Inflammatory macrophage (primary cell): ENCODE measurements at regions not wholly inside any gene's neighbourhood (a gene's known extent, or its start where the extent isn't known, plus 50 kb on each side); places are given as distances from the start of the nearest gene placed in this dataset.

Experiments
- DNase-seq, 2 donors: peaks; one replicate each; pipeline ENCODE4 v3.0.0-alpha.2; 2020 to 2022

GRCh38 chr2:181152226-181152625 lies 171.8 kb downstream of the UBE2E3 start:
- no peak for DNase-seq

DNA sequence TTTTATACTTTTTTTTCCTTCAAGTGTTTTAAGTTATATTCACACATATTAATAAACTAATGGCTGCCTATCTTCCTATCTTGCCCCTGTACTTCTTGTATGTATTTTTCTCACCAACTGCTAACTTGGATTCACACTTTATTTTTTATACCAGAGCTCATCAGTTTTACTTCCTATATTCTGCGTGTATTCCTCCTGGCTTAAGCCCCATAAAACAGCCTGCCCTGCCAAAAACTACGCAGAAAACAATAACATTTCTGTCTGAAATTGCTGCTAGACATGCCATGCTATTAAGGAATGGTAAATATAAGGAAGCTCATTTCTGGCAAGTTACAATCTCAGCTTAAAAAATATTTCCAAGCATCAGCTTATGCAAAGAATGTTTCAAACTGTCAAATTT lies 172.3 kb downstream of the UBE2E3 start:
- no peak for DNase-seq

GRCh38 chr2:181153886-181154285 lies 173.5 kb downstream of the UBE2E3 start:
- DNase-seq, result no peak

GRCh38 chr2:181157326-181157725 lies 176.9 kb downstream of the UBE2E3 start:
- no peak for DNase-seq

GRCh38 chr2:181158427-181158826 lies 178.0 kb downstream of the UBE2E3 start:
- no peak for DNase-seq

GRCh38 chr2:181161615-181162014 lies 181.2 kb downstream of the UBE2E3 start:
- DNase-seq, result no peak

- no peak for DNase-seq
Observed at GRCh38 chr2:181163139-181163538, 182.7 kb downstream of the UBE2E3 start.

DNA sequence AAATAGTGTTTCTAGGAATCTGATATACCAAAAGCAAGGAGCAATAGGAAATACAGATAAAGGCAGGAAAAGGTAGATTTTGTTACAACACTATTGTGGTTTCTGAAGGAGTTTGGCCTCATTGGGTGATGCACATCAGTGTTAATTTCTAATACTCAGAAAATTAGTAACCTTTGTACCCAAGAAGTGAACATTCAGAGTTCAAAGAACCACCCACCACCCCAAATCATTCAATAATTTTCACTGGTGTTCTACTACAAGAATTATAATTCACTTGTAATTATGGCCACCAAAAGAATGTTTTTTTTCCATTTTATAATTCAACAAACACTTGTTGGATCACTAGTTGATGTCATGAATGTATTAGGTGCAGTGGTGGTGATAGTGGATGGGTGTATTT lies 183.3 kb downstream of the UBE2E3 start:
- DNase-seq, result no peak

DNA sequence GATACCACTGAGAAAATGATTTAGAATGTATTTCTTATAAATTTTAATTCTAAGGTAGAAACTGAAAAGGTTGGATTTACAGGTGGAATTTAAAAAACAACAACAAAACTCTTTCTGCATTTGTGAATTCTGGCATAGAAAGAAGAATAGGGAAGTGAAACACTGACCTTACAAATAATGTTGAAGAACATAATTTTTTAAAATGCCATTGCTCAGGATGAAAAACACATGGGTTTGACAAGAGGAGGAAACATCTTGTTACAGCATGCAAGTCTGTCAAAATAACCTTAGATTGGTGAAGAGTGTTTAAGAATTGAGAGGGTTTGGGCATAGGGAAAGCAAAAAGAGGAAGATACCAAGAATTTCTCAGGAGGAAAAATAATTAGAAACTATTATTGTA lies 184.3 kb downstream of the UBE2E3 start:
- peak in 1 of 2 donors; percentile 60 for DNase-seq

DNA sequence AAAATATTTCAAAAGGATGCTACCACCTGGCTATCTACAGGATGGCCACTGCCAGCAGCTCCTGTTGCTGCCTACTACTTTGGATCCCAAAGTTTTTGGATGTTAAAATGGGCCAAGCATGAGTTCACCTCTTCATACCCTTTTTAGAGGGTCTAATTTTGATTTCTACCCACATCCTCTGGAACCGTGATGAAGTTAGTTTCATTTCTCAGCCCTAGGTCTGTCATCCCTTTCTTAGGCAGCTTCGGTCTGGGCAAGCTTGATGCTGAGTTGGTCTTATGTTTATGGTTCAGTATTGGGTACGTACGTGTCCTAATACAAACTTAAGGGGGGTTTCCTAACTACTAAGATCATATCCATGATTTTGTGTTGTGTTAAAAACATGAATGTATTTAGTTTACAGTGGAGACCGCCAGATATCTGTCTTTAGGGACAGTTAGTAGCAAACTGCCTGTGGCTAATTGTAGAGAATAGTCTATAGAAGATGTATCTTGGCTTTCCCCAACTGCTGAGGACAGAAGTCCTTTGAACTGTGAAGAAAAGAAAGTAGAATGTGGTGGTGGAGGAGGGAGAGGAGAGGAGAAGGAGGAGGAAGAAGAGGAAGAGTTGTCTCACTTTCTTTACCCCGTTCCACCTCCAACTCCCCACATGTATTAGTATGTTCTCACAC lies 184.9 kb downstream of the UBE2E3 start:
- DNase-seq, result no peak

DNA sequence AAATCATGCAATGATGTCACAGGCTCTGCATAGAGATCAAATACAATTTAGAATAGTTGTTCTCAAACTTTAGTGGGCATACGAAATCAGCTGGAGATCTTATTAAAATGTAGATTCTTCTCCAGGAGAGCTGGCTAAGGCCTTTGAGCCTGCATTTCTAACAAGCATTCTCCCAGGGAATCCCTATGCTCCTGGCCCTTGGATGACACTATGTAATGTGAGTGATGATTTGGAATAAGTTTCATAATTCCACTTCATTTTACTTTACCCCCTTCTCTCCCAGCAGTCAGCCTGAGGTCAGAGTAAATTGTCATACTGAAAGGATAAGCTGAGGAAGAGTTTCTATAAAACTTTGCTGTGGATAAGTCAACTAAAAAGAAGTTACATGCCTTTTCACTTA lies 189.1 kb downstream of the UBE2E3 start:
- DNase-seq, result no peak

GRCh38 chr2:181170256-181170655 lies 189.9 kb downstream of the UBE2E3 start:
- no peak for DNase-seq

DNA sequence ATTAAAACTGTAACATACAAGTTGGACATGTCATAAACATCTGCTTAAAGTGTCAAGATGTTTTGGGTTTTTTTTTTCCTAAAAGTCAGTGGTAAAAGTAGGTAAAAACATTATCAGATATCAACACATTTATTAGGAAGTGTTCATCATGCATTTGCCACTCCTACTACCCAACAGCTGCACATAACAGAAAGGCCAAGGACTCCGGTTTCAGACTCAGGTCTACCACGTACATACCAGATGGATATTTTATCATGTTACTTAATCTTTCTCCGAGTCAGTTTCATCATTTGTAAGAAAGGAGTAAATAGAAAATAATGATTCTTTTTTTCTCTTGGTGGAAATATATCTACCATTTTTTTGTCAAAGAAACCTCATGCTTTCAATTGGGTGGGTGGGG lies 192.3 kb downstream of the UBE2E3 start:
- DNase-seq, result no peak

GRCh38 chr2:181174611-181175580 lies 194.5 kb downstream of the UBE2E3 start:
- no peak for DNase-seq

GRCh38 chr2:181176540-181176939 lies 196.1 kb downstream of the UBE2E3 start:
- no peak for DNase-seq

- DNase-seq, result no peak
Observed at GRCh38 chr2:181177376-181177775, 197.0 kb downstream of the UBE2E3 start.

DNA sequence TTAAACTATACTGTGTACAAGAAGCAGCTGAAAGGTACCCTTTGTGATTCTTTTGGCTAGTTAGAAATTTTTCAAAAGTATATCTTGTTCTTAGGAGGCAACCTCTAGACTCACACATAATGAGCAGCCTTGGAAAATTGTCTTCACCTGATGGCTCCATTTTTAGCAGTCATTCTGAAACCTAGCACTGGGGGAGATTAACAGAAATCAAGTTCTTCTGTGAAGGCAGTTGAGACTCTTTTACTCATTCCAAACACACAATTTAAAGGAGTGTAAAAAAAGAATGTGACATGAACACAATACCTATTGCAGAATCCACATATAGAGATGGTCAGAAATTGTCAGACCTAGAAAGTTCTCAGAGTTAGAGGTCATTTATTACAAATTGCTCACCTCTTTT lies 197.7 kb downstream of the UBE2E3 start:
- no peak for DNase-seq

DNA sequence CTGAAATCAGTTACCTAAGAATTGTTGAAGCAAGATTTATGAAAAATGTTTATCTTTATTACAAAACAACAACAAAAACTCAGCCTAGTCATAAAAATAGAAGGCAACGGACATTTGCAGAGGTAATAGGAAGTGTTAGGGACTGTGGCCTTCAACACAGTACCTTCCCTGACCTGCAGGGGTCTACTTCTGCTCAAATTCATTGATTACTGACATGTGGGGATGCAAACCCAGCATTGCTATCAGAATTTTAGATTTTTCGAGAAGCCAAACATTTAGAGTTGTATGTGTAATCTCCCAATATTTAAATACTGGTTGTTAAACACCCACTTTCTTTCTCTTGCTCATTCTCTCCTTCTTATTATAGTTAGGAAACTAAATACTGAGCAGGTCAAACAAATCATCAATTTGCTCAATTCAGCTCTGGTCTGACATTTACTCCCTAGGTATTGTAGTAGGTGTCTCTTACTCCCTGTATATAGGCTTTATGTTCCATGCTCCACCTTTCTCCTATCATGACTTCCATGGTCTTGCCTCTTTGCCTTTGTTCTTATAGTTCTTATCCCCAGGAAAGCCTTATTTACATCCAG lies 198.5 kb downstream of the UBE2E3 start:
- DNase-seq, result peak; percentile 14

DNA sequence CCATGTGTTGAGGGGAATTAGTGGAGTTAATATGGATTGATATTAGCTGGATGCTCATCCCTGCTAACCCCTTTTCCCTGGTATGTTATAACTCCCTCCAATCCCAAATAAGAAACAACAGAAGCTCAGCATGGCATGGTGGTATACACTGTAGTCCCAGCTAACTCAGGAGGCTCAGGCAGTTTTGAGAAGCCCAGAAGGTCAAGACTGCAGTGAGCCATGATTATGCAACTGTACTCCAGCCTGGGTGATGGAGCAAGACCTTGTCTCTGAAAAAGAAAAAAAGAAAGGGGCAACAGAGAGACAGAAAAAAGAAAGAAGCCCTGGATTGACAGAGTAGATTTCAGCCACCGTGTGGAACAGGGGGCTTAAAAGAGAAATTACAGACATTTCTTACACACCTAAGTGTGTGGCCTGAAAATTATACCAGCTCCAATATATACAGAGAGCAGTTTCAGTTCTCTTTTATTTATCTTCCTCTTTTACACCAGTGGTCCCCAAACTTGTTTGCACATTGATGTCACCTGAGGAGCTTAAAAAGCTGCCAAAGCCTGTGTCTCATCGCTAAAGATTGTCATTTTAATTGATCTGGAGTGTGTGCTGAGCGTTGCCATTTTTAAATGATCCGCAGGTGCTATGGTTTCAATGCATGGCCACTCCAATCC lies 203.6 kb downstream of the UBE2E3 start:
- DNase-seq, result peak; percentile 36 to 48

GRCh38 chr2:181185421-181185820 lies 205.0 kb downstream of the UBE2E3 start:
- DNase-seq, result peak; percentile 56 to 65

- DNase-seq, result no peak
Observed at GRCh38 chr2:181185948-181186347, 205.5 kb downstream of the UBE2E3 start.

- no peak for DNase-seq
Observed at GRCh38 chr2:181188605-181189004, 208.2 kb downstream of the UBE2E3 start.

DNA sequence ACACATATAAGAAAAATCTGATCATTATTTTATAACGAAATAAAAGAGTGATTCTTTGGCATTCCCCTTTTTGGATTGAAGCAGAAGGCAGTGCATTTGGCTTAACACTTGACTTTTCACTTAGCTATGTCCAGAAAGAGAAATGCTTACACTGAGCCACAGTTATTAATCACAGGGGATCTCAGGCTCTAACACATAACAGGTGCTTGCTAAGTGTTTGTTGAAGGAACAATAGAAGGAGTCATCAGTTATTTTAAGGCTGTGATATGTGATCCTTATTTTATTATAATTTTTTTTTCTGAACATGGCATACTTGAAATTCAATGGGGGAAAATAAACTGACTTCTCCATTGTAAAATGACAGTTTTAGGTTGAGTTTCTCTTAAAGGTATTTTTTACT lies 209.5 kb downstream of the UBE2E3 start:
- no peak for DNase-seq
